CD4-positive, alpha-beta T cell (primary cell): ENCODE measurements at regions not wholly inside any gene's neighbourhood (a gene's known extent, or its start where the extent isn't known, plus 50 kb on each side); places are given as distances from the start of the nearest gene placed in this dataset.

ENCODE experiments used
- ATAC-seq: fragments of 200-7000 bp; cut with Tn5 transposase; one replicate; pipeline ENCODE4 v1.10.0; 2022; ENCODE audit warnings: mild to moderate bottlenecking; ENCODE audit not compliant: poor library complexity
- CTCF ChIA-PET: fragments of 350-600 bp; sonication (Branson Sonifier 250); formaldehyde crosslinking; loops from one replicate; lab custom pipeline; 2021; ENCODE audit warnings: antibody characterized with exemption, inconsistent platforms; lab: Charles Lee
- POLR2A ChIA-PET: fragments of 350-600 bp; sonication (Branson Sonifier 250); formaldehyde crosslinking; loops from one replicate; lab custom pipeline; 2021; ENCODE audit warnings: antibody characterized with exemption, inconsistent platforms; lab: Charles Lee
- DNase-seq, 14 experiments: peaks; one replicate each; pipeline ENCODE4 v3.0.0-alpha.2; 2013 to 2020; ENCODE audit warnings: mixed read lengths in 2 of 14
- H3K27ac ChIP-seq, 2 donors: one replicate each; pipeline versions ENCODE4 v1.5.1 to v1.7.0; 2013; ENCODE audit warnings: low read length in 2 of 2, low read depth in 1 of 2, mild to moderate bottlenecking in 1 of 2
- H3K27me3 ChIP-seq, 2 experiments: 1 replicate in 1 of 2; 2 replicates in 1 of 2; pipeline versions ENCODE4 v1.6.1 to v1.7.0; 2013; ENCODE audit warnings: low read length in 2 of 2, control low read depth in 1 of 2, mild to moderate bottlenecking in 1 of 2, moderate library complexity in 1 of 2; ENCODE audit not compliant: insufficient read depth in 2 of 2, control insufficient read depth in 1 of 2
- H3K36me3 ChIP-seq: one replicate; pipeline ENCODE4 v1.6.1; 2013; ENCODE audit warnings: low read length, control low read depth; ENCODE audit not compliant: insufficient read depth
- H3K4me1 ChIP-seq: one replicate; pipeline ENCODE4 v1.6.1; 2013; ENCODE audit warnings: low read length, control low read depth; ENCODE audit not compliant: insufficient read depth
- H3K4me3 ChIP-seq: one replicate; pipeline ENCODE4 v1.5.1; 2013; ENCODE audit warnings: mild to moderate bottlenecking, low read length, moderate library complexity
- H3K9me3 ChIP-seq, 2 experiments: 1 replicate in 1 of 2; 2 replicates in 1 of 2; pipeline versions ENCODE4 v1.6.1 to v1.7.0; 2013; ENCODE audit warnings: low read length in 2 of 2, mild to moderate bottlenecking in 2 of 2, control low read depth in 1 of 2, moderate library complexity in 1 of 2; ENCODE audit not compliant: control insufficient read depth in 1 of 2, insufficient read depth in 1 of 2
- H3K27ac Mint-ChIP-seq: one replicate; pipeline ENCODE4 v1.8.0; 2020; ENCODE audit warnings: mixed read lengths
- H3K27me3 Mint-ChIP-seq: one replicate; pipeline ENCODE4 v1.8.0; 2021; ENCODE audit warnings: mixed read lengths
- H3K36me3 Mint-ChIP-seq: one replicate; pipeline ENCODE4 v1.8.0; 2021; ENCODE audit warnings: low read depth, mixed read lengths
- H3K4me1 Mint-ChIP-seq: one replicate; pipeline ENCODE4 v1.8.0; 2021; ENCODE audit warnings: low read depth, mixed read lengths
- H3K4me3 Mint-ChIP-seq: one replicate; pipeline ENCODE4 v1.8.0; 2020; ENCODE audit warnings: mild to moderate bottlenecking, mixed read lengths
- H3K9me3 Mint-ChIP-seq: one replicate; pipeline ENCODE4 v1.8.0; 2020; ENCODE audit warnings: mixed read lengths
- CTCF ChIP-seq: fragments of 200-600 bp; IDR thresholded peaks from one replicate; pipeline ENCODE4 v1.8.0; 2022; ENCODE audit warnings: antibody characterized with exemption, mild to moderate bottlenecking
- intact Hi-C, 2 experiments: fragments of 100-400 bp; cut with DNase I in 1 of 2; cut with micrococcal nuclease in 1 of 2; formaldehyde crosslinking; loops; one replicate each; pipeline versions ENCODE4 v1.15.1 to v1.9.0; 2023 to 2025; cut with DNase I, micrococcal nuclease

DNA sequence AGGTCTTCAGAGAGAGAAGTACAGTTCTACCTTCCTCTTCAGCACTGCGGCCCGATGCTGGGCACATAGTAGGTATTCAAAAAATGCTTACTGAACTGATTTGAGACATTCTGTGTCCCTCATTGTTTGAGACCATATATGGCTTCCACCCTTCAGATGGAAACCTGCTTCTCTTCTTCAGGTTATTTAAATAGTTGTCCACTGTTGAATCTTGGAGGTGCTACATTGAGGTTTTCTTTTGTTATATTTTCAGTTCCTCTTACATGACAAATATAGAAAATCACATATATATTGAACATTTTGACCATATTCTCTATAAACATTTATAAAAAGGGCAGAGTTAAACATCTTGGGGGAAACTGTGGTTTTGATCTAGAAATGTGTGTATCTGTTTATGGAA is 200.2 kb upstream of the LRRC3B start:
- Histone ChIP-seq H3K27ac (no peak overlapping the region), H3K27me3 (no peaks in the 10 kb centered on the region), H3K9me3 (peaks cover 0 to 9% of the 10 kb centered on the region in 2 experiments), H3K4me3 (no peak overlapping the region), H3K36me3 (no peaks in the 10 kb centered on the region), H3K4me1 (no peaks in the 10 kb centered on the region)
- Mint-ChIP-seq H3K4me3 (no peak overlapping the region), H3K27ac (no peak overlapping the region), H3K9me3 (peaks cover 4% of the 10 kb centered on the region), H3K4me1 (no peaks in the 10 kb centered on the region), H3K27me3 (no peaks in the 10 kb centered on the region), H3K36me3 (no peaks in the 10 kb centered on the region)
- intact Hi-C loops = no loop called here
- ATAC-seq (no peak), DNase-seq (no peak)
- ChIA-PET CTCF (no interaction called here), POLR2A (no interaction called here)
- TF ChIP-seq CTCF = no peak

GRCh38 chr3:26425076-26425475 is 197.5 kb upstream of the LRRC3B start:
- Mint-ChIP-seq H3K27me3 (no peaks in the 10 kb centered on the region), H3K27ac (no peak overlapping the region), H3K36me3 (no peaks in the 10 kb centered on the region), H3K4me3 (no peak overlapping the region), H3K9me3 (peaks cover 4% of the 10 kb centered on the region), H3K4me1 (no peaks in the 10 kb centered on the region)
- Histone ChIP-seq H3K4me3 (no peak overlapping the region), H3K36me3 (no peaks in the 10 kb centered on the region), H3K4me1 (no peaks in the 10 kb centered on the region), H3K27me3 (no peaks in the 10 kb centered on the region), H3K9me3 (peaks cover 0 to 5% of the 10 kb centered on the region in 2 experiments), H3K27ac (no peak overlapping the region)
- POLR2A ChIA-PET = no interaction called here
- ATAC-seq (no peak), DNase-seq (no peak)
- CTCF ChIA-PET = no interaction called here
- intact Hi-C loops = no loop called here
- TF ChIP-seq CTCF = no peak

DNA sequence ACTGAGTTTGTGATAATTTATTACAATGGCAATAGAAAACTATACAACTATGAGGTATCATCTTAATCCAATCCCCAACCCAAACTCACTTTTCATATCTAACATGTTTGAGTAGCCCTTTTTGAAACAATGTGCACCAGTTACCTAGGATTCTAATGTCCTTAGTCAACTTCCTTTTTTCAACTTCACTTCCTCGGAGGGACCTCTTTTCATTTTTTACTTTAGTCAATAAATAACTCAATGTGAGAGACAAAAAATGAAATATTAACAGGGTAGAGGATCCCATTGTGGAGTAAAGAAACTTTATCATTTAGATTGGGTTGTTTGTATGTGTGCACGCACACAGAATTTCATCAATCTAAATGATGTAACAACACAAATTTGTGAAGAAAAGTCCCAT is 193.6 kb upstream of the LRRC3B start:
- CTCF ChIA-PET = no interaction called here
- no peak for DNase-seq

More for the DNA sequence above, 193.6 kb upstream of the LRRC3B start:
- Histone ChIP-seq H3K4me3 (no peak overlapping the region), H3K27me3 (no peaks in the 10 kb centered on the region), H3K9me3 (no peaks in the 10 kb centered on the region), H3K4me1 (no peaks in the 10 kb centered on the region), H3K36me3 (no peaks in the 10 kb centered on the region), H3K27ac (no peak overlapping the region)
- Mint-ChIP-seq H3K27ac (no peak overlapping the region), H3K27me3 (no peaks in the 10 kb centered on the region), H3K4me3 (no peak overlapping the region), H3K4me1 (no peaks in the 10 kb centered on the region), H3K9me3 (peaks cover 3% of the 10 kb centered on the region), H3K36me3 (no peaks in the 10 kb centered on the region)
- TF ChIP-seq CTCF = no peak
- no peak for ATAC-seq
- POLR2A ChIA-PET = no interaction called here
- intact Hi-C loops = no loop called here
